Lower leg skin (tissue), 4 donors: ENCODE measurements at regions not wholly inside any gene's neighbourhood (a gene's known extent, or its start where the extent isn't known, plus 50 kb on each side); places are given as distances from the start of the nearest gene placed in this dataset.

Source experiments
- DNase-seq, 2 donors: peaks; one replicate each; pipeline ENCODE4 v3.0.0-alpha.2; 2019; ENCODE audit warnings: low spot score in 2 of 2
- H3K4me3 ChIP-seq: fragments of 200-600 bp; sonication (generic); 2 replicates; pipeline ENCODE4 v1.5.1; 2017; ENCODE audit warnings: mild to moderate bottlenecking, low read depth; ENCODE audit not compliant: poor library complexity, severe bottlenecking
- POLR2A ChIP-seq, 2 donors: fragments of 450-650 bp; IDR thresholded peaks; one replicate each; pipeline ENCODE4 v1.6.1; 2016 to 2017; ENCODE audit warnings: antibody characterized with exemption in 2 of 2, mild to moderate bottlenecking in 1 of 2, moderate library complexity in 1 of 2
- WGBS, 2 donors: methylation state at CpG; one replicate each; pipeline ENCODE4 v1.1.5; 2018; 5-methylcytosine and 5-hydroxymethylcytosine counted together
- intact Hi-C: fragments of 100-400 bp; cut with DNase I; formaldehyde crosslinking; loops from one replicate; pipeline ENCODE4 v1.15.0; 2023; ENCODE audit warnings: low total_unique reads
- TF ChIP-seq, protein P1 (sequence below), 3 donors: fragments of 450-650 bp; IDR thresholded peaks; one replicate each; pipeline ENCODE4 v1.5.1; 2016; ENCODE audit warnings: antibody characterized with exemption in 3 of 3, mild to moderate bottlenecking in 3 of 3, moderate library complexity in 2 of 3

DNA sequence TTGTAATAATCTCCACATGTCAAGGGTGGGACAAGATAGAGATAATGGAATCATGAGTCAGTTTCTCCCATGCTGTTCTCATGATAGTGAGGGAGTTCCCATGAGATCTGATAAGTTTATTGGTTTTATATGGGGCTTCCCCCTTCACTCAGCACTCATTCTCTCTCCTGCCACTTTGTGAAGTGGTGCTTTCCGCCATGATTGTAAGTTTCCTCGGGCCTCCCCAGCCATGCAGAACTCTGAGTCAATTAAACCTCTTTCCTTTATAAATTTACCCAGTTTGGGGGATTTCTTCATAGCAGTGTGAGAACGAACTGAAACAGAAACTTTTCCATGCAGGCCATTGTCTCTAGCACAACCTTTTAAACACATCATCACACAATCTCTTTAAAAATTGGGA lies 221.5 kb upstream of the BRINP3 start:
- no peak overlapping the region for H3K4me3 ChIP-seq
- intact Hi-C loops: no loop called here
- 78 to 82% methylated on average over 3 of the region's 3 CpGs for WGBS, 2 donors
- DNase-seq: no peak
- TF ChIP-seq, protein P1, sequence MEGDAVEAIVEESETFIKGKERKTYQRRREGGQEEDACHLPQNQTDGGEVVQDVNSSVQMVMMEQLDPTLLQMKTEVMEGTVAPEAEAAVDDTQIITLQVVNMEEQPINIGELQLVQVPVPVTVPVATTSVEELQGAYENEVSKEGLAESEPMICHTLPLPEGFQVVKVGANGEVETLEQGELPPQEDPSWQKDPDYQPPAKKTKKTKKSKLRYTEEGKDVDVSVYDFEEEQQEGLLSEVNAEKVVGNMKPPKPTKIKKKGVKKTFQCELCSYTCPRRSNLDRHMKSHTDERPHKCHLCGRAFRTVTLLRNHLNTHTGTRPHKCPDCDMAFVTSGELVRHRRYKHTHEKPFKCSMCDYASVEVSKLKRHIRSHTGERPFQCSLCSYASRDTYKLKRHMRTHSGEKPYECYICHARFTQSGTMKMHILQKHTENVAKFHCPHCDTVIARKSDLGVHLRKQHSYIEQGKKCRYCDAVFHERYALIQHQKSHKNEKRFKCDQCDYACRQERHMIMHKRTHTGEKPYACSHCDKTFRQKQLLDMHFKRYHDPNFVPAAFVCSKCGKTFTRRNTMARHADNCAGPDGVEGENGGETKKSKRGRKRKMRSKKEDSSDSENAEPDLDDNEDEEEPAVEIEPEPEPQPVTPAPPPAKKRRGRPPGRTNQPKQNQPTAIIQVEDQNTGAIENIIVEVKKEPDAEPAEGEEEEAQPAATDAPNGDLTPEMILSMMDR (IDR thresholded peaks at IDR 0.05): no peak
- TF ChIP-seq POLR2A (IDR thresholded peaks at IDR 0.05): no peak

DNA sequence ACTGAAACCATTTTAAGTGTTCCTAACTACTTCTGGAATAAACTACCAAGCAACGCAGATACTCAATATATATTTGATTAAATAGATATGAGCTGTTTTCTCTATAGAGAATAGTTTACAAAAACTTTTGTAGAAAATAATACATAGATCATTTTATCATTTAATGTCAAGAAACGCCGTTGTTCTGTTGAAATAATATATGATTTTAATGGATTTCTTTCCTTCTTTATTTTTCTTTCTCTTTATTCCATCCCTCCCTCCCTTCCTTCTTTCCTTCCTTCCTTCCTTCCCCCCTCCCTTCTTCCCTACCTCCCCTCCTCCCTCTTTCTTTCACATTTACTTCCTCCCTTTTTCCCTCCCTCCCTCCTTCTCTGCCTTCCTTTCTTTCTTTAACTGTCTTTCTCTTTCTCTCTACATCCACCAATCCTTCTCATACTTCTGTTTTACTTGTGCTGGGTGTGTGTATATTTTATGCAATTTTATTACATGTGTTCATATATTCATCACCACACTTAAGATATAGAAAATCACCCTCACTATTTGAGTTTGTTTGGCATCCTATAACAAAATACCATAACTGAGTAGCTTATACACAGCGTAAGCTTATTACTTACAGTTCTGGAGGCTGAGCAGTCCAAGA lies 230.9 kb upstream of the BRINP3 start:
- 92 to 93% methylated on average over 4 of the region's 4 CpGs for WGBS, 2 donors
- TF ChIP-seq, protein P1 (IDR thresholded peaks at IDR 0.05): no peak
- TF ChIP-seq POLR2A (IDR thresholded peaks at IDR 0.05): no peak
- H3K4me3 ChIP-seq: no peak overlapping the region
- intact Hi-C loops: no loop called here
- no peak for DNase-seq

DNA sequence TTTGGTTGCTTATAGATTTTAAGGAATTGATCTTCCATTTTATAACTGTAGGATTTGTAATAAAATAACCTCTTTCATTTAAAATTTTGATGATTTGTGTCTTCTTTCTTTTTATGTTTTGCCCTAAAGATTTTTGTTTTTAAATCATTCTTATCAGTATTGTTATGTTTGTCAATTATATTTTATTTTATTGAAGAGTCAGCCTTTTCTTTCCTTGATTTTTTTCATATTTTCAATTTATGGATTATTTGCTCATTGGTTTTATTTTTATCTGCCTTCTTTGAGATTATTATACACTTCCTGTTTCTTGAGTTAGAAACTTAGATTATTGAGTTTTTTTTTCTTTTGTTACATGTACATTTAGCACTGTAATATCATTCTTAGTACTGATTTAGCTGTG lies 233.4 kb upstream of the BRINP3 start:
- intact Hi-C loops: no loop called here
- TF ChIP-seq, protein P1 (IDR thresholded peaks at IDR 0.05): no peak
- TF ChIP-seq POLR2A (IDR thresholded peaks at IDR 0.05): no peak
- DNase-seq: no peak
- H3K4me3 ChIP-seq: no peak overlapping the region

DNA sequence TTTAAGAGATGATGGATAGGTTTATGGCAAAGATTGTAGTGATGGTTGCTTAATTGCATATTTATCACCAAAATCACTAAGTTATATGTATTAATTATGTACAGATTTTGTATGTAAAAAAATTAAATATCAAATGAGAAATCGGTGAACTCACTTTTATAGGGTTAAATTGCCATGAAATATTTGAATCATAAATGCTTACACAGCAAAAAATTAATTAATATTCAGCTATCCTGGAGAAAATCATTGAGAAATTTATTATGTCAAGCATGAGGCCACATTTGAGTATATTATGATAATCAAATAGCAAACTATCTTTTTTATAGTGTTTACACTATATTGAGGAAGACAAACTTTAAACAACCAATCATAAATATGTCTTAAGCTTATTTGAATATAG lies 239.4 kb upstream of the BRINP3 start:
- TF ChIP-seq POLR2A (IDR thresholded peaks at IDR 0.05): no peak
- TF ChIP-seq, protein P1 (IDR thresholded peaks at IDR 0.05): no peak
- 62 to 70% methylated on average over 1 of the region's 1 CpG for WGBS, 2 donors
- intact Hi-C loops: no loop called here
- no peak for DNase-seq
- no peak overlapping the region for H3K4me3 ChIP-seq

DNA sequence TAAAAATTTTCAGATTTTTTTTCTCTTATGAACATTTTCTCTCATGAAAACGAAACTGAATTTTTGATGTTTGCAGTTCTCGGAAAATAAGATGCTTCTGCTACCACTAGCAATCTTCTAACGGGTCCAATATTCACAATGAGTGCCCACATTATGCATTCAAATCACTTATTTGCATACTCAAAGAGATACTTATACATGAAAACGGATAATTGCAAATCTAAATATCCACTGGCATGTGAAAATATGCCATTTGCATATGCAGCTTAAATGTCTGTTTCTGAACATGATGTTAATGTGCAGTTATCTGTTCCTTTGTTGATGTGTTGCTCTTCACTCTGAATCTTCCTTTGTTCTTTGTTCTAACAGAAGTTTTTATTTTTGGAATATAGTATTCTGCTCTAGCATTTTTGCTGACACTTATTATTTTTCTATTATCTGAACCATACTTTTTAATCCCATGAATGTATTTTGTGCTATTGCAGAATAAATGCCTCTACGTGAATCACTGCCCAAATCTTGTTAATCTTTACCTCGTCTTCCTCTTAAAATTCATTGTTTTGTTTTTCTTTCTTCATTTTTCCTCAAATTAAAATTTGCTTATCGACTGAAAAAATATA lies 259.4 kb upstream of the BRINP3 start:
- WGBS, 2 donors: 74 to 77% methylated on average over 7 of the region's 7 CpGs
- DNase-seq: no peak
- intact Hi-C loops: no loop called here
- no peak for TF ChIP-seq POLR2A (IDR thresholded peaks at IDR 0.05)
- TF ChIP-seq, protein P1 (IDR thresholded peaks at IDR 0.05): no peak
- H3K4me3 ChIP-seq: no peak overlapping the region

DNA sequence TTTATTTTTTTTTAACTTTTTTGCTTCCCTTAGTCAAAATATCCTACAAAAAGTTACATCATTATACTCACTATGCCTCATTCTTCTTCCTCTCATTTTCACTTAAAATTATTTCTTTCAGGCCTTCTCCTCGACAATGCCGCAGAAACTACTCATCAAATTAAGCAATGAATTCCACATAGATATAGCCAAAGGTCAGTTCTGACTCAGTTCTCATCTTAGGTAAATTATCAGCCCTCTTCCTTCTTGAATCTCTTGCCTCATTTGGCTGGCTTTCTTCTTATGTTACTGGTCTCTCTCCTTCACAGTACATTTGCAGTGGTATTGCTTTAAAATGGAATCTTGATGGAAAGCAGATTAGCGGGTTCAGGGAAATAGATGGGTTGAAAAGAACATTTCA lies 260.7 kb upstream of the BRINP3 start:
- intact Hi-C loops: no loop called here
- WGBS, 2 donors: 90 to 91% methylated on average over 3 of the region's 3 CpGs
- DNase-seq: no peak
- TF ChIP-seq POLR2A (IDR thresholded peaks at IDR 0.05): no peak
- TF ChIP-seq, protein P1 (IDR thresholded peaks at IDR 0.05): no peak
- no peak overlapping the region for H3K4me3 ChIP-seq
